Left lung (tissue), 4 donors: ENCODE measurements at regions not wholly inside any gene's neighbourhood (a gene's known extent, or its start where the extent isn't known, plus 50 kb on each side); places are given as distances from the start of the nearest gene placed in this dataset.

Experiments
- ATAC-seq: fragments of 200-7000 bp; cut with Tn5 transposase; one replicate; pipeline ENCODE4 v1.9.1; 2020; ENCODE audit warnings: moderate library complexity
- DNase-seq, 4 donors: peaks; one replicate each; pipeline ENCODE4 v3.0.0-alpha.2; 2013 to 2020
- H3K27ac ChIP-seq, 2 donors: fragments of 200-600 bp; sonication (generic) in 1 of 2; one replicate each; pipeline versions ENCODE4 v1.5.0 to v1.8.0; 2020 to 2021
- H3K27me3 ChIP-seq, 2 donors: fragments of 200-600 bp; sonication (generic) in 1 of 2; one replicate each; pipeline versions ENCODE4 v1.5.0 to v1.8.0; 2020 to 2021
- H3K36me3 ChIP-seq, 2 donors: fragments of 200-600 bp; sonication (generic) in 1 of 2; one replicate each; pipeline versions ENCODE4 v1.5.0 to v1.8.0; 2020 to 2021
- H3K4me1 ChIP-seq, 2 donors: fragments of 200-600 bp; one replicate each; pipeline ENCODE4 v1.8.0; 2021
- H3K4me3 ChIP-seq, 2 donors: fragments of 200-600 bp; sonication (generic) in 1 of 2; one replicate each; pipeline versions ENCODE4 v1.5.0 to v1.8.0; 2020 to 2021; ENCODE audit warnings: mild to moderate bottlenecking in 1 of 2
- H3K9me3 ChIP-seq, 2 donors: fragments of 200-600 bp; sonication (generic) in 1 of 2; one replicate each; pipeline versions ENCODE4 v1.5.0 to v1.8.0; 2020 to 2021
- CTCF ChIP-seq, 2 donors: fragments of 200-600 bp; sonication (generic) in 1 of 2; IDR thresholded peaks; one replicate each; pipeline versions ENCODE4 v1.5.0 to v1.8.0; 2021; ENCODE audit warnings: antibody characterized with exemption in 2 of 2
- intact Hi-C, 2 donors: fragments of 100-400 bp; cut with DNase I; formaldehyde crosslinking; loops; one replicate each; pipeline versions ENCODE4 v1.11.2 to v1.14.2; 2022
- donor health status: DM: no; HTN: yes; CAD: no.
- donor health status: DM: no; HTN: no; CAD: no.

- DNase-seq, result no peak
- H3K27ac ChIP-seq, result no peak overlapping the region
- intact Hi-C loops, result no loop called here
- no peak overlapping the region for H3K4me3 ChIP-seq
- peaks cover 0 to 10% of the 10 kb centered on the region in 2 donors for H3K9me3 ChIP-seq
- no peak for TF ChIP-seq CTCF (IDR thresholded peaks at IDR 0.05)
- no peak for ATAC-seq
- no peaks in the 10 kb centered on the region for H3K4me1 ChIP-seq
- peaks cover 0 to 40% of the 10 kb centered on the region in 2 donors for H3K27me3 ChIP-seq
- no peaks in the 10 kb centered on the region for H3K36me3 ChIP-seq
These were observed 192.0 kb downstream of the ERMARD start for GRCh38 chr6:169943241-169944060.

- Histone ChIP-seq H3K27ac (no peak overlapping the region), H3K27me3 (peaks cover 0 to 53% of the 10 kb centered on the region in 2 donors), H3K36me3 (no peaks in the 10 kb centered on the region), H3K4me1 (no peaks in the 10 kb centered on the region), H3K9me3 (peaks cover 0 to 10% of the 10 kb centered on the region in 2 donors), H3K4me3 (no peak overlapping the region)
- DNase-seq (no peak), ATAC-seq (no peak)
- intact Hi-C loops, result no loop called here
- TF ChIP-seq CTCF (IDR thresholded peaks at IDR 0.05), result no peak
These were observed 190.8 kb downstream of the ERMARD start for GRCh38 chr6:169942173-169942572.

- Histone ChIP-seq H3K36me3 (no peaks in the 10 kb centered on the region), H3K27ac (no peak overlapping the region), H3K4me1 (no peaks in the 10 kb centered on the region), H3K27me3 (peaks cover 0 to 48% of the 10 kb centered on the region in 2 donors), H3K9me3 (peaks cover 0 to 10% of the 10 kb centered on the region in 2 donors), H3K4me3 (no peak overlapping the region)
- ATAC-seq (no peak), DNase-seq (no peak)
- intact Hi-C loops, result no loop called here
- no peak for TF ChIP-seq CTCF (IDR thresholded peaks at IDR 0.05)
These were observed 189.3 kb downstream of the ERMARD start for GRCh38 chr6:169940481-169941271.

- Histone ChIP-seq H3K27ac (no peak overlapping the region), H3K27me3 (peaks cover 0 to 48% of the 10 kb centered on the region in 2 donors), H3K36me3 (no peaks in the 10 kb centered on the region), H3K4me1 (no peaks in the 10 kb centered on the region), H3K4me3 (no peak overlapping the region), H3K9me3 (peaks cover 0 to 10% of the 10 kb centered on the region in 2 donors)
- no peak for ATAC-seq
- intact Hi-C loops, result no loop called here
- no peak for TF ChIP-seq CTCF (IDR thresholded peaks at IDR 0.05)
- no peak for DNase-seq
These were observed 188.2 kb downstream of the ERMARD start for GRCh38 chr6:169939554-169940164.

GRCh38 chr6:169938731-169939130 lies 187.3 kb downstream of the ERMARD start:
- intact Hi-C loops, result no loop called here
- H3K36me3 ChIP-seq, result no peaks in the 10 kb centered on the region
- H3K4me1 ChIP-seq, result no peaks in the 10 kb centered on the region
- DNase-seq (no peak), ATAC-seq (no peak)
- no peak overlapping the region for H3K4me3 ChIP-seq
- H3K27me3 ChIP-seq, result peaks cover 0 to 48% of the 10 kb centered on the region in 2 donors
- peaks cover 0 to 5% of the 10 kb centered on the region in 2 donors for H3K9me3 ChIP-seq
- no peak for TF ChIP-seq CTCF (IDR thresholded peaks at IDR 0.05)
- no peak overlapping the region for H3K27ac ChIP-seq
